ENCODE measurements at regions not wholly inside any gene's neighbourhood (a gene's known extent, or its start where the extent isn't known, plus 50 kb on each side); places are given as distances from the start of the nearest gene placed in this dataset.

DNA sequence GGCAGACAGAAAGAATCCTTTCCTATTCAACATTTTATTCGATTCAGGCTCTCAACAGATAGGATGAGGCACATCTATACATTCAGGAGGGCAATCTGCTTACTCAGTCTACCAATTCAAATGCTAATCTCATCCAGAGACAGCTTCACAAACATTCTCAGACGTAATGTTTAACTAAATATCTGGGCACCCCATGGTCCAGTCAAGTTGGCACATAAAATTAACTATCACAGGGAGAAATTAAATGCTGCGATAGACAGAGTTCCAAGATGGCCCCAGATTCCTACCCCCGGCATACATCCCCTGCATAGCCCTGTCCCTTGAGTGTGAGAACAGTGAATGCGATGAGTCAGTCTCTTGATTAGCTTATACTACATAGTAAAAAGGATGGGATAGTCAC, 184.3 kb downstream of the FGFR2 start:
- Histone ChIP-seq H2AFZ (ENCODE audit: insufficient read depth, low read depth, low read length, poor library complexity, severe bottlenecking) (no peak overlapping the region), H3K9ac (ENCODE audit: low read length) (no peak overlapping the region), H3K4me3 (ENCODE audit: control extremely low read depth in 1 of 5, extremely low read depth in 1 of 5, insufficient read depth in 1 of 5, low read depth in 2 of 5, low read length in 4 of 5) (no peak overlapping the region), H3K4me2 (replicated peaks; ENCODE audit: low read depth, low read length, poor library complexity, severe bottlenecking) (no peak overlapping the region), H3K79me2 (ENCODE audit: control insufficient read depth, insufficient read depth, low read length) (no peaks in the 10 kb centered on the region), H3K27ac (ENCODE audit: low read length in 2 of 2) (no peak overlapping the region), H3K4me1 (ENCODE audit: control insufficient read depth in 2 of 2, insufficient read depth in 2 of 2, low read length in 2 of 2) (no peaks in the 10 kb centered on the region), H4K20me1 (ENCODE audit: control insufficient read depth, insufficient read depth, low read length, poor library complexity, severe bottlenecking) (no peaks in the 10 kb centered on the region), H3K36me3 (replicated peaks in 1 of 2; ENCODE audit: control extremely low read depth in 1 of 2, control insufficient read depth in 1 of 2, extremely low read depth in 1 of 2, insufficient read depth in 2 of 2, low read length in 1 of 2) (no peaks in the 10 kb centered on the region), H3K9me3 (ENCODE audit: control extremely low read depth in 1 of 3, control insufficient read depth in 2 of 3, insufficient read depth in 1 of 3, low read length in 2 of 3) (peaks cover 0 to 12% (median 0%) of the 10 kb centered on the region in 3 donors), H3K27me3 (replicated peaks in 1 of 4; ENCODE audit: control extremely low read depth in 1 of 4, control insufficient read depth in 3 of 4, insufficient read depth in 4 of 4, low read length in 3 of 4) (no peaks in the 10 kb centered on the region)
- Mint-ChIP-seq H3K27ac (no peak overlapping the region), H3K4me1 (no peaks in the 10 kb centered on the region), H3K27me3 (no peaks in the 10 kb centered on the region), H3K4me3 (no peak overlapping the region), H3K9me3 (ENCODE audit: insufficient read depth) (peaks cover 3% of the 10 kb centered on the region)
- ChIA-PET POLR2A (no interaction called here), CTCF (no interaction called here)
- no peak for DNase-seq
- TF ChIP-seq, protein P1, sequence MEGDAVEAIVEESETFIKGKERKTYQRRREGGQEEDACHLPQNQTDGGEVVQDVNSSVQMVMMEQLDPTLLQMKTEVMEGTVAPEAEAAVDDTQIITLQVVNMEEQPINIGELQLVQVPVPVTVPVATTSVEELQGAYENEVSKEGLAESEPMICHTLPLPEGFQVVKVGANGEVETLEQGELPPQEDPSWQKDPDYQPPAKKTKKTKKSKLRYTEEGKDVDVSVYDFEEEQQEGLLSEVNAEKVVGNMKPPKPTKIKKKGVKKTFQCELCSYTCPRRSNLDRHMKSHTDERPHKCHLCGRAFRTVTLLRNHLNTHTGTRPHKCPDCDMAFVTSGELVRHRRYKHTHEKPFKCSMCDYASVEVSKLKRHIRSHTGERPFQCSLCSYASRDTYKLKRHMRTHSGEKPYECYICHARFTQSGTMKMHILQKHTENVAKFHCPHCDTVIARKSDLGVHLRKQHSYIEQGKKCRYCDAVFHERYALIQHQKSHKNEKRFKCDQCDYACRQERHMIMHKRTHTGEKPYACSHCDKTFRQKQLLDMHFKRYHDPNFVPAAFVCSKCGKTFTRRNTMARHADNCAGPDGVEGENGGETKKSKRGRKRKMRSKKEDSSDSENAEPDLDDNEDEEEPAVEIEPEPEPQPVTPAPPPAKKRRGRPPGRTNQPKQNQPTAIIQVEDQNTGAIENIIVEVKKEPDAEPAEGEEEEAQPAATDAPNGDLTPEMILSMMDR (IDR thresholded peaks at IDR 0.05) = no peak
- no peak for TF ChIP-seq EZH2 (IDR thresholded peaks at IDR 0.05; ENCODE audit: borderline replicate concordance, insufficient read depth, low read depth, low read length, poor library complexity, severe bottlenecking)
- intact Hi-C loops (cut with micrococcal nuclease) = no loop called here
- WGBS (ENCODE audit: insufficient coverage) = 8% methylated on average over 1 of the region's 5 CpGs
- no peak for ATAC-seq (ENCODE audit: low read depth)

DNA sequence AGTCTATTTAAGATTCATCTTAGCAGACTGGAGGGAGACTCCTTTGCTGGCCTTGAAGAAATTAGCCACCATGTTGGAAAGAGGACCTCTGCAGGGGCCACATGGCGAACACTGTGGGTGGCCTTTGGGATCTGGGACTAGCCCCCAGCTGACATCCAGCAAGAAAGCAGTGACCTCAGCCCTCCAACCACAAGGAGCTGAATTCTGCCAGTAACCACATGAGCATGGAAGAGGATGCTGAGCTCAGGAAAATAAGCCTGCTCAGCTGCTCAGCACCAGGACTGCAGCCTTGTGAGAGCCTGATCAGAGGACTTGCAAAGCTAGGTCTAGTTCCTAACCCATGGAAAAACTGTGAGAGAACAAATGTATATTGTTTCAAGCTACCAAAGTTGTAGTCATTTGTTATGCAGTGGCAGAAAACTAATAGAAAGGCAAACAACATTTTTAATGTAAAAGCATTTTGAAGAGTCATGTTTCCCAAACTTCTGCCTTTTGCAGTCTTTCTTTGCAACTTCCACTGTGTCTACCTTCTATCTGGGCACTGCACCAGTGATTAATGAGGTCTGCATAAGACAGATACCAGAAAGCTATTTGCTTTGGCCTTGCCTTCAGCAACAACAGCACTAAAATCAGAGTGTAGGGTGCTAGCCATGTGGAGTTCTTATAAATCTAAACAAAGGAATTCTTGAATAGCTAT, 183.7 kb downstream of the FGFR2 start:
- H3K9me3 Mint-ChIP-seq (ENCODE audit: insufficient read depth) = peaks cover 3% of the 10 kb centered on the region
- Histone ChIP-seq H3K27ac (ENCODE audit: low read length in 2 of 2) (no peak overlapping the region), H3K9me3 (ENCODE audit: control extremely low read depth in 1 of 3, control insufficient read depth in 2 of 3, insufficient read depth in 1 of 3, low read length in 2 of 3) (peaks cover 0 to 12% (median 0%) of the 10 kb centered on the region in 3 donors), H3K4me1 (ENCODE audit: control insufficient read depth in 2 of 2, insufficient read depth in 2 of 2, low read length in 2 of 2) (no peaks in the 10 kb centered on the region), H3K9ac (ENCODE audit: low read length) (no peak overlapping the region), H3K4me3 (ENCODE audit: control extremely low read depth in 1 of 5, extremely low read depth in 1 of 5, insufficient read depth in 1 of 5, low read depth in 2 of 5, low read length in 4 of 5) (no peak overlapping the region), H3K79me2 (ENCODE audit: control insufficient read depth, insufficient read depth, low read length) (no peaks in the 10 kb centered on the region), H2AFZ (ENCODE audit: insufficient read depth, low read depth, low read length, poor library complexity, severe bottlenecking) (no peak overlapping the region), H3K4me2 (replicated peaks; ENCODE audit: low read depth, low read length, poor library complexity, severe bottlenecking) (no peak overlapping the region), H3K27me3 (replicated peaks in 1 of 4; ENCODE audit: control extremely low read depth in 1 of 4, control insufficient read depth in 3 of 4, insufficient read depth in 4 of 4, low read length in 3 of 4) (no peaks in the 10 kb centered on the region), H4K20me1 (ENCODE audit: control insufficient read depth, insufficient read depth, low read length, poor library complexity, severe bottlenecking) (no peaks in the 10 kb centered on the region), H3K36me3 (replicated peaks in 1 of 2; ENCODE audit: control extremely low read depth in 1 of 2, control insufficient read depth in 1 of 2, extremely low read depth in 1 of 2, insufficient read depth in 2 of 2, low read length in 1 of 2) (no peaks in the 10 kb centered on the region)
- CTCF ChIA-PET = no interaction called here
- TF ChIP-seq, protein P1 (IDR thresholded peaks at IDR 0.05) = no peak
- TF ChIP-seq EZH2 (IDR thresholded peaks at IDR 0.05; ENCODE audit: borderline replicate concordance, insufficient read depth, low read depth, low read length, poor library complexity, severe bottlenecking) = no peak
- ATAC-seq (ENCODE audit: low read depth) (no peak), DNase-seq (no peak)
- H3K27ac Mint-ChIP-seq = no peak overlapping the region
- intact Hi-C loops (cut with micrococcal nuclease) = no loop called here
- no peak overlapping the region for H3K4me3 Mint-ChIP-seq
- POLR2A ChIA-PET = no interaction called here
- WGBS (ENCODE audit: insufficient coverage) = 63% methylated on average over 1 of the region's 1 CpG
- H3K27me3 Mint-ChIP-seq = no peaks in the 10 kb centered on the region
- H3K4me1 Mint-ChIP-seq = no peaks in the 10 kb centered on the region

Measured in B cell (primary cell).